Body of pancreas (tissue), 4 donors: ENCODE measurements at regions not wholly inside any gene's neighbourhood (a gene's known extent, or its start where the extent isn't known, plus 50 kb on each side); places are given as distances from the start of the nearest gene placed in this dataset.

Source experiments
- ATAC-seq: fragments of 150-250 bp; one replicate; pipeline ENCODE4 v1.9.1; 2016
- DNase-seq, 4 donors: peaks; one replicate each; pipeline ENCODE4 v3.0.0-alpha.2; 2019
- H3K27ac ChIP-seq, 4 donors: fragments of 200-600 bp; sonication (generic); 1 replicate in 3 of 4; 2 replicates in 1 of 4; pipeline versions ENCODE4 v1.5.1 to v1.6.1; 2016 to 2019; ENCODE audit warnings: mild to moderate bottlenecking in 1 of 4, mixed read lengths in 1 of 4, moderate library complexity in 1 of 4
- H3K27me3 ChIP-seq, 2 donors: fragments of 200-600 bp; sonication (generic); one replicate each; pipeline ENCODE4 v1.6.0; 2016; ENCODE audit warnings: mild to moderate bottlenecking in 1 of 2
- H3K36me3 ChIP-seq, 2 donors: fragments of 200-600 bp; sonication (generic); replicated peaks in 1 of 2; 2 replicates each; pipeline ENCODE4 v1.5.1; 2016; ENCODE audit warnings: low read depth in 2 of 2; ENCODE audit not compliant: insufficient read depth in 1 of 2
- H3K4me1 ChIP-seq: fragments of 200-600 bp; sonication (generic); one replicate; pipeline ENCODE4 v1.6.0; 2016
- H3K4me3 ChIP-seq, 2 donors: fragments of 200-600 bp; sonication (generic); 1 replicate in 1 of 2; 2 replicates in 1 of 2; pipeline ENCODE4 v1.5.1; 2016 to 2019
- H3K9me3 ChIP-seq, 3 donors: fragments of 200-600 bp; sonication (generic); 1 replicate in 2 of 3; 2 replicates in 1 of 3; pipeline ENCODE4 v1.5.1; 2016
- POLR2A ChIP-seq, 3 donors: fragments of 450-650 bp; IDR thresholded peaks; one replicate each; pipeline ENCODE4 v1.6.1; 2016; ENCODE audit warnings: antibody characterized with exemption in 3 of 3, mild to moderate bottlenecking in 2 of 3
- WGBS, 2 donors: methylation state at CpG; one replicate each; pipeline ENCODE4 v1.1.5; 2017; 5-methylcytosine and 5-hydroxymethylcytosine counted together
- intact Hi-C: fragments of 100-400 bp; cut with DNase I; formaldehyde crosslinking; loops from one replicate; pipeline ENCODE4 v1.15.1; 2023
- TF ChIP-seq, protein P1 (sequence below), 7 experiments: fragments of 450-650 bp in 4 of 7; fragments of 200-600 bp in 3 of 7; sonication (generic) in 3 of 7; IDR thresholded peaks; one replicate each; pipeline ENCODE4 v1.5.1; 2016 to 2019; ENCODE audit warnings: antibody characterized with exemption in 7 of 7

DNA sequence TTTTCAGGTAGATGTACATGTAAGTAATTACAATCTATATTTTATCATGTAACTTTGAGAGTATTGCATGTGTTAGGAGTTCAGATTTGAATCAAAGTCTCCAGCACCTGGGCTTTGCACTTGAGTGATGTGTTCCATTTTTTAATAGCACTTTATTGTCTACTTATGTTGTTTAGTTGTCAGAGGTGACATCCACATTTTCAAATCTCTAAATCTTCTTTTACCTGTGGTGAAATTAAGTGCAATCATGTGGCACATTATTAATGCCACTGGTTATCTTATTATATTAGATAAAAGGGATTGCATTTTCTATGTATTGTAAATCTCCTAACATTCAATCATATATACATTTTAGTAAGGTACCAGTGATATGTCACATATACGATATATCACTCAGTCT, 333.4 kb downstream of the AASDHPPT start:
- ATAC-seq: no peak
- no peak overlapping the region for H3K4me3 ChIP-seq
- DNase-seq: no peak
- TF ChIP-seq, protein P1, sequence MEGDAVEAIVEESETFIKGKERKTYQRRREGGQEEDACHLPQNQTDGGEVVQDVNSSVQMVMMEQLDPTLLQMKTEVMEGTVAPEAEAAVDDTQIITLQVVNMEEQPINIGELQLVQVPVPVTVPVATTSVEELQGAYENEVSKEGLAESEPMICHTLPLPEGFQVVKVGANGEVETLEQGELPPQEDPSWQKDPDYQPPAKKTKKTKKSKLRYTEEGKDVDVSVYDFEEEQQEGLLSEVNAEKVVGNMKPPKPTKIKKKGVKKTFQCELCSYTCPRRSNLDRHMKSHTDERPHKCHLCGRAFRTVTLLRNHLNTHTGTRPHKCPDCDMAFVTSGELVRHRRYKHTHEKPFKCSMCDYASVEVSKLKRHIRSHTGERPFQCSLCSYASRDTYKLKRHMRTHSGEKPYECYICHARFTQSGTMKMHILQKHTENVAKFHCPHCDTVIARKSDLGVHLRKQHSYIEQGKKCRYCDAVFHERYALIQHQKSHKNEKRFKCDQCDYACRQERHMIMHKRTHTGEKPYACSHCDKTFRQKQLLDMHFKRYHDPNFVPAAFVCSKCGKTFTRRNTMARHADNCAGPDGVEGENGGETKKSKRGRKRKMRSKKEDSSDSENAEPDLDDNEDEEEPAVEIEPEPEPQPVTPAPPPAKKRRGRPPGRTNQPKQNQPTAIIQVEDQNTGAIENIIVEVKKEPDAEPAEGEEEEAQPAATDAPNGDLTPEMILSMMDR (IDR thresholded peaks at IDR 0.05): no peak
- no peak overlapping the region for H3K27ac ChIP-seq
- no peaks in the 10 kb centered on the region for H3K9me3 ChIP-seq
- 85 to 89% methylated on average over 1 of the region's 1 CpG for WGBS, 2 donors
- intact Hi-C loops: no loop called here
- H3K4me1 ChIP-seq: no peaks in the 10 kb centered on the region
- H3K36me3 ChIP-seq: no peaks in the 10 kb centered on the region
- H3K27me3 ChIP-seq: no peaks in the 10 kb centered on the region

DNA sequence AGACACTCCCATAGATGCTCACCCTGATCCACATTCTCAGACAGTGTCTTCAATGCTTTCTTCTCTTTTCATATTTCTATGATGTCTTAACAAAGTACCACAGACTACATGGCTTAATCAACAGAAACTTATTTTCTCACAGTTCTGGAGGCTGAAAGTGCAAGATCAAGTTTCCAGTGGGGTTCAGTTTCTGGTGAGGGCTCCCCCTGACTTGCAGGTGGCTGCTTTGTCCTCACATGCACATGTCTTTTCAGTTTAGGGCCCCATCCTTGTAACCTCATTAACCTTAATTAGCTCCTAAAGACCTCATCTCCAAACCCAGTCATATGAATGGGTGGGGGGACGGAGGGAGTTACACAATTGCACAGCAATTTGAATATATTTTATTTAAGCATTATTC, 335.8 kb downstream of the AASDHPPT start:
- Histone ChIP-seq H3K4me3 (no peak overlapping the region), H3K4me1 (no peaks in the 10 kb centered on the region), H3K36me3 (no peaks in the 10 kb centered on the region), H3K27me3 (no peaks in the 10 kb centered on the region), H3K27ac (no peak overlapping the region), H3K9me3 (no peaks in the 10 kb centered on the region)
- intact Hi-C loops: no loop called here
- WGBS, 2 donors: 83 to 95% methylated on average over 1 of the region's 1 CpG
- TF ChIP-seq, protein P1 (IDR thresholded peaks at IDR 0.05): no peak
- no peak for TF ChIP-seq POLR2A (IDR thresholded peaks at IDR 0.05)
- no peak for ATAC-seq
- DNase-seq: no peak

DNA sequence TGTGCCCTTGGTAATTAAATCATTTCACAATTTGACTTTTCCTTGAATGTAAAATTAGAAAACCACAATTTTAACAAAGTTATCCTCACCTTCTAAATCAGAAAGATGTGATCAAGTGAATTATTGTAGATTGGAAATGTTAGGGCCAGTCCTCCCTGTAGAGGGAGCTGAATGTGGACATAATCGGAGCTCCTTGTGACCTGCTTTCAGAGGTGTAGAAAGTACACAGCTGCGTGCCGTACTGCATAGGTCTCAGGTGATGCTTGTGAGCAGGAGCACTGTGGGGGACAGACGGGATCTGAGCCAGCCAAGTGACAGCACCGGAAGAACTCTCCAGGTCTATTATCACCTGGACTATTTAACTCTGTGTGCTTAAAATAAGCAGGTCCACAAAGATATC, 338.0 kb downstream of the AASDHPPT start:
- TF ChIP-seq, protein P1 (IDR thresholded peaks at IDR 0.05): peak in 2 of 7 experiments; percentile 7 to 13
- no peak for TF ChIP-seq POLR2A (IDR thresholded peaks at IDR 0.05)
- ATAC-seq (no peak), DNase-seq (peak in 1 of 4 donors; percentile 10)
- no peak overlapping the region for H3K27ac ChIP-seq
- no peaks in the 10 kb centered on the region for H3K9me3 ChIP-seq
- no peaks in the 10 kb centered on the region for H3K27me3 ChIP-seq
- 64 to 73% methylated on average over 5 of the region's 5 CpGs for WGBS, 2 donors
- no peaks in the 10 kb centered on the region for H3K36me3 ChIP-seq
- intact Hi-C loops: no loop called here
- no peak overlapping the region for H3K4me3 ChIP-seq
- no peaks in the 10 kb centered on the region for H3K4me1 ChIP-seq

DNA sequence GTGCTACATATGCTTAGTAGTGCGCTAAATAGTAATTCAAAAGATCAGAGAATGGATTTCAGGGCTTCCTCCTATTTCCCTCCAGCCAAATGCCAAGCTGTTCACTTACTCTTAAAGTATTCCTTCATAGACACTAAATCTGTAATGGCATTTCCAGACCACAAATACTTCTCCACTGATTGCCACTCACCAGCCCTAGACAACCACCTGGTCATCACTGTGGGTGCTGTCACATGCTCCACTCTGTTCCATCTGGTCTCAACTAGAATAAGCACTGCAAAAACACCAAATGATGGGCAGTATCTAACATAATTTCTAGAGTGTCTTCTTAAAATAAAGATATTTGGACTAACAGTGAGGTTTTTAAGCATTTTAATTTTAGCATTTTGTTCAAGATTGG, 341.3 kb downstream of the AASDHPPT start:
- ATAC-seq: no peak

More for the DNA sequence above, 341.3 kb downstream of the AASDHPPT start:
- no peak for DNase-seq
- Histone ChIP-seq H3K27me3 (no peaks in the 10 kb centered on the region), H3K9me3 (no peaks in the 10 kb centered on the region), H3K36me3 (no peaks in the 10 kb centered on the region), H3K27ac (no peak overlapping the region), H3K4me1 (no peaks in the 10 kb centered on the region), H3K4me3 (no peak overlapping the region)
- WGBS, 2 donors: 96 to 100% methylated on average over 1 of the region's 1 CpG
- TF ChIP-seq, protein P1 (IDR thresholded peaks at IDR 0.05): no peak
- TF ChIP-seq POLR2A (IDR thresholded peaks at IDR 0.05): no peak
- intact Hi-C loops: no loop called here
